Pancreas (tissue), 10 donors: ENCODE measurements at regions not wholly inside any gene's neighbourhood (a gene's known extent, or its start where the extent isn't known, plus 50 kb on each side); places are given as distances from the start of the nearest gene placed in this dataset.
A peak's percentile ranks its signal among the peaks of the same experiment; 100 is the strongest.

Experiments
- ATAC-seq, 4 donors: fragments of 200-7000 bp; cut with Tn5 transposase; one replicate each; pipeline versions ENCODE4 v1.8.0 to v1.9.1; 2020; ENCODE audit warnings: mild to moderate bottlenecking in 4 of 4, moderate library complexity in 4 of 4
- DNase-seq, 6 donors: peaks; one replicate each; pipeline ENCODE4 v3.0.0-alpha.2; 2020
- FAIRE-seq: peaks from 2 replicates; lab custom pipeline; 2012; peaks lifted over from hg19 to GRCh38; lab: Jason Lieb, UNC
- H3K27ac ChIP-seq, 4 donors: fragments of 200-600 bp; sonication (generic); 1 replicate in 3 of 4; 2 replicates in 1 of 4; pipeline versions ENCODE4 v1.5.0 to v1.8.0; 2020
- H3K27me3 ChIP-seq, 4 donors: fragments of 200-600 bp; one replicate each; pipeline ENCODE4 v1.8.0; 2021
- H3K36me3 ChIP-seq, 3 donors: fragments of 200-600 bp; sonication (generic) in 1 of 3; one replicate each; pipeline versions ENCODE4 v1.5.0 to v1.8.0; 2020 to 2021
- H3K4me1 ChIP-seq, 3 donors: fragments of 200-600 bp; one replicate each; pipeline ENCODE4 v1.8.0; 2021
- H3K4me3 ChIP-seq, 4 donors: fragments of 200-600 bp; sonication (generic) in 2 of 4; one replicate each; pipeline versions ENCODE4 v1.5.0 to v1.8.0; 2020 to 2021
- H3K9me3 ChIP-seq, 4 donors: fragments of 200-600 bp; one replicate each; pipeline ENCODE4 v1.8.0; 2021
- CTCF ChIP-seq, 4 donors: fragments of 200-600 bp; sonication (generic) in 3 of 4; IDR thresholded peaks; one replicate each; pipeline versions ENCODE4 v1.5.0 to v1.8.0; 2021; ENCODE audit warnings: antibody characterized with exemption in 4 of 4
- WGBS, 2 donors: extraction: QIAGEN DNeasy Blood & Tissue Kit; methylation state at CpG; one replicate each; pipeline ENCODE4 v1.1.7; 2013; 5-methylcytosine and 5-hydroxymethylcytosine counted together
- intact Hi-C, 3 donors: fragments of 100-400 bp; cut with DNase I; formaldehyde crosslinking; loops; one replicate each; pipeline versions ENCODE4 v1.11.1 to v1.14.2; 2022
- donor health status: healthy with polysubstance abuse.
- donor health status: DM: no; HTN: no; CAD: no; lungs with moderate emphysema.
- donor health status: DM: no; HTN: no; CAD: no.
- donor health status: control.
- donor health status: control.
- donor health status: Bipolar disorder and iron deficiency.
- donor health status: DM: yes; HTN: yes; CAD: no.
- donor health status: DM: no; HTN: no; CAD: no.
- donor health status: DM: no; HTN: no; CAD: no.
- donor health status: DM: yes; HTN: yes; CAD: no.

DNA sequence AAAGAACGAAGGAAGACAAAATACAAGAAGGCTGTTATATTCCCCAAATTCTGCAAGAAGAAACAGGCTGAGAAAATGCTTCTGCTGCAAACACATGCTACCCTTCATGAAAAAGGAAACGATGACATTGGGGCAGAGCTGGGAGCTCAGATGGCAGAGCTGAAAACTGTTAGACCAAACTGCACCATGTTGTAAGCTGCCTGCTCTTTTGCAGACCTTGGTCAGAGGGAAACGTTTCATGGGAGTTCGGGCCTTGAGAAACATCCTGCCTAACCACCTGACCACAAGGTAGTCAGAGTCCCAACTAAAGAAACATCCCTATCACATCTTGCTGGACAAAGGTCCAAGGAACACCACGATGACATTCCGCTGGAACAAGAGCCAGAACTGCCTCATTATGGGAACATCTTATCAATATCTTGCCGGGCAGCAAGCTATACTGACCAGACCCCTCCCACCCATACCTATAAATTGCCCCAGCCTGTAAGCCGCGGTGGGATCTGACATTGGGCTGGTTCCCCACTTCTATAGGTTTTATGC lies 110.7 kb upstream of the CTSC start:
- Histone ChIP-seq H3K27me3 (no peaks in the 10 kb centered on the region), H3K4me1 (no peaks in the 10 kb centered on the region), H3K4me3 (no peak overlapping the region), H3K36me3 (no peaks in the 10 kb centered on the region), H3K9me3 (no peaks in the 10 kb centered on the region), H3K27ac (no peak overlapping the region)
- TF ChIP-seq CTCF (IDR thresholded peaks at IDR 0.05): no peak
- intact Hi-C loops: no loop called here
- 57 to 76% methylated on average over 9 of the region's 9 CpGs for WGBS, 2 donors
- ATAC-seq: no peak
- FAIRE-seq: no peak
- DNase-seq: no peak

- ATAC-seq (no peak), DNase-seq (no peak), FAIRE-seq (no peak)
- H3K27me3 ChIP-seq: no peaks in the 10 kb centered on the region
- WGBS, 2 donors: 59 to 61% methylated on average over 1 of the region's 1 CpG
- no peaks in the 10 kb centered on the region for H3K9me3 ChIP-seq
- H3K27ac ChIP-seq: no peak overlapping the region
- intact Hi-C loops: no loop called here
- no peaks in the 10 kb centered on the region for H3K4me1 ChIP-seq
- no peak overlapping the region for H3K4me3 ChIP-seq
- no peaks in the 10 kb centered on the region for H3K36me3 ChIP-seq
- TF ChIP-seq CTCF (IDR thresholded peaks at IDR 0.05): no peak
Measured at GRCh38 chr11:88447281-88447680, 109.7 kb upstream of the CTSC start.

GRCh38 chr11:88439356-88439755 lies 101.8 kb upstream of the CTSC start:
- FAIRE-seq (no peak), DNase-seq (no peak), ATAC-seq (no peak)
- Histone ChIP-seq H3K4me1 (no peaks in the 10 kb centered on the region), H3K36me3 (no peaks in the 10 kb centered on the region), H3K9me3 (no peaks in the 10 kb centered on the region), H3K27ac (no peak overlapping the region), H3K27me3 (no peaks in the 10 kb centered on the region), H3K4me3 (no peak overlapping the region)
- intact Hi-C loops: no loop called here
- WGBS, 2 donors: 42 to 46% methylated on average over 3 of the region's 3 CpGs
- no peak for TF ChIP-seq CTCF (IDR thresholded peaks at IDR 0.05)

DNA sequence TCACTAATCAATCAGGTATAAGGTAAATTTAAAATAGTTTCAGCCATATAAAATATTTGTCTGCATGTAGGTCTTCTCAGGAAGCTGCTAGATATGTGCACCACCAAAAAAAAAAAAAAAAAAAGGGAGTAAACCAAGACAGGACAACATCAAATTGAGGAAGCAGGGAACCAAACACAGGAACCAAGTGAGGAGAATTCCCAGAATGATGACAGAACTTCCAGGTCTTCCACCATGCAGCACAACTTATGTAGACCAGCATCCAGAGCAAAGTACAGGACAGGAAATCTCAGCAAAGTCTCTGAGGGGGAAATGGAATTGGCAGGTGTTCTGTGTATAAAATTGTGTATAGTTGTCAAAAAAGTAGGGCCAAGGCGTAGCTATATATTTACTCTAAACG lies 101.2 kb upstream of the CTSC start:
- no peak for DNase-seq
- Histone ChIP-seq H3K27ac (no peak overlapping the region), H3K4me1 (no peaks in the 10 kb centered on the region), H3K36me3 (no peaks in the 10 kb centered on the region), H3K9me3 (no peaks in the 10 kb centered on the region), H3K27me3 (no peaks in the 10 kb centered on the region), H3K4me3 (no peak overlapping the region)
- 47 to 49% methylated on average over 2 of the region's 2 CpGs for WGBS, 2 donors
- no peak for ATAC-seq
- TF ChIP-seq CTCF (IDR thresholded peaks at IDR 0.05): no peak
- FAIRE-seq: no peak
- intact Hi-C loops: no loop called here

- WGBS, 2 donors: 54 to 74% methylated on average over 2 of the region's 2 CpGs
- intact Hi-C loops: no loop called here
- no peak overlapping the region for H3K4me3 ChIP-seq
- DNase-seq (no peak), ATAC-seq (peak in 1 of 4 donors; percentile 33), FAIRE-seq (no peak)
- H3K4me1 ChIP-seq: no peaks in the 10 kb centered on the region
- no peaks in the 10 kb centered on the region for H3K9me3 ChIP-seq
- H3K27ac ChIP-seq: no peak overlapping the region
- no peak for TF ChIP-seq CTCF (IDR thresholded peaks at IDR 0.05)
- no peaks in the 10 kb centered on the region for H3K36me3 ChIP-seq
- H3K27me3 ChIP-seq: no peaks in the 10 kb centered on the region
Measured at GRCh38 chr11:88435415-88435814, 97.9 kb upstream of the CTSC start.
